ENCODE measurements at regions not wholly inside any gene's neighbourhood (a gene's known extent, or its start where the extent isn't known, plus 50 kb on each side); places are given as distances from the start of the nearest gene placed in this dataset.

DNA sequence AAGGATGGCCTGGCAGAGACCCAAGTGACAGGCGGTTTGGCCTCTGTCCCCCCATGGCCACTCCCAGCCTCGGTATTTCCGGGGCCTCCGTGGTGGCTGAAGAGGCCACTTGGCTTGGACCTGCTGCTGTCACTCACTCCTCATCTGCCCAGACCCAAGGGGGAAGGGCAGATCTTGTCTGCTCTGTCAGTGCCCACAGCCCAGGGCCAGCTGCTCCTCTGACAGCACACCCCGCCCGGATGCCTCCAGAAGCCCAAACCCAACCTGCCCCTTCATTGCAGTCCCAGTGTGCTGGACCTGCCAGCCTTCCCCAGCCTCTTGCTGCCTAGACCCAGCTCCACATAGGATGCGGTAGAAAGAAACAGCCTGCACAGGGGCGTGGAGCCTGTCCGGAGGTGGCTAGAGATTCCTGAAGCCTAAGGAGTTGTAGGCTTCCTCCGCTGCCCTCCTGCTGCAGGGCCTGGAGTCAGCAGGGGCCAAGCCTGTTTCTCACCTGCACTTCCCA is 52.0 kb downstream of the MAGEF1 start:
- no peaks in the 10 kb centered on the region for H3K9me3 ChIP-seq
- H3K4me3 ChIP-seq, result no peak overlapping the region
- no peaks in the 10 kb centered on the region for H3K36me3 ChIP-seq
- H3K4me1 ChIP-seq, result peaks cover 0 to 10% of the 10 kb centered on the region in 2 donors
- intact Hi-C loops (cut with DNase I; ENCODE audit: low total_unique reads) (no loop called here), in situ Hi-C loops (cut with MboI; ENCODE audit: low sequenced_read_pairs in 4 of 4) (no loop called here)
- no peak for DNase-seq
- no peaks in the 10 kb centered on the region for H3K27me3 ChIP-seq
- no peak overlapping the region for H3K27ac ChIP-seq
- no peak for TF ChIP-seq POLR2A (IDR thresholded peaks at IDR 0.05)
- TF ChIP-seq, protein P1, sequence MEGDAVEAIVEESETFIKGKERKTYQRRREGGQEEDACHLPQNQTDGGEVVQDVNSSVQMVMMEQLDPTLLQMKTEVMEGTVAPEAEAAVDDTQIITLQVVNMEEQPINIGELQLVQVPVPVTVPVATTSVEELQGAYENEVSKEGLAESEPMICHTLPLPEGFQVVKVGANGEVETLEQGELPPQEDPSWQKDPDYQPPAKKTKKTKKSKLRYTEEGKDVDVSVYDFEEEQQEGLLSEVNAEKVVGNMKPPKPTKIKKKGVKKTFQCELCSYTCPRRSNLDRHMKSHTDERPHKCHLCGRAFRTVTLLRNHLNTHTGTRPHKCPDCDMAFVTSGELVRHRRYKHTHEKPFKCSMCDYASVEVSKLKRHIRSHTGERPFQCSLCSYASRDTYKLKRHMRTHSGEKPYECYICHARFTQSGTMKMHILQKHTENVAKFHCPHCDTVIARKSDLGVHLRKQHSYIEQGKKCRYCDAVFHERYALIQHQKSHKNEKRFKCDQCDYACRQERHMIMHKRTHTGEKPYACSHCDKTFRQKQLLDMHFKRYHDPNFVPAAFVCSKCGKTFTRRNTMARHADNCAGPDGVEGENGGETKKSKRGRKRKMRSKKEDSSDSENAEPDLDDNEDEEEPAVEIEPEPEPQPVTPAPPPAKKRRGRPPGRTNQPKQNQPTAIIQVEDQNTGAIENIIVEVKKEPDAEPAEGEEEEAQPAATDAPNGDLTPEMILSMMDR (IDR thresholded peaks at IDR 0.05 in 4 of 5, conservative IDR thresholded peaks at IDR 0.05 in 1 of 5), result no peak
- ATAC-seq, result peak; percentile 28 to 55

DNA sequence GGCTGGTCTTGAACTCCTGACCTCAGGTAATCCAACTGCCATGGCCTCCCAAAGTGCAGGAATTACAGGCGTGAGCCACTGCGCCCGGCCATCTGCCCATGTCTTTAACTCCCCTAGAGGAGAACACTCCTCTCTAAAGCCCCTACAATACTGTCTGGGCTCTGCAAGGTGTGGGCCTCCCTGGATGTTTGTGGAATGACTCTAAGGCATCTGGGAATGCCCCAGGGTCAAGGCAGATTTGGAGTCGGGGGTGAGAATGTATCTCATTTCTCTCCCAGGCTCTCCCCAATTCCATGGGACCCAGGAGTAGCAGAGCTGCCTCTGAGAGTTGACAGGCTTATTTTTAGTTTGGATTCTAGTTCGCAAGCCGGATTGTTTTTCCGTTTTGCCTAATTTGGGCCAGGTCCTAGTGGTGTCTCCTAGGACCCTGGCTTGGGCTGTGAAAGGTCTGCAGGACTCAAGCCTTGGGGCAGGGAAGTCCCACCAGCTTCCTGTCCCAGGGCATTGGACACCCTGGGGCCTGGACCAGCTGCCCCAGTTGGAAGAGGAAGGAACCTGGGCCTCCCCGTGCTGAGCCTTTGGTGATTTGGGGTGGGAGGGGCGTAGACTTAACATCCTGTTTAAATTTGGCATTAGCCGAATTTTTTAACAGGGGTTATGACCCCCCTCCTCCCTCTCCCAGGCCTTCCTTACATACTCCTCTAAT is 53.5 kb downstream of the MAGEF1 start:
- Histone ChIP-seq H3K4me3 (no peak overlapping the region), H3K27me3 (no peaks in the 10 kb centered on the region), H3K36me3 (no peaks in the 10 kb centered on the region), H3K27ac (peak overlapping the region in 3 of 4 donors; percentile 8 to 62 (median 29)), H3K9me3 (no peaks in the 10 kb centered on the region), H3K4me1 (peaks cover 0 to 10% of the 10 kb centered on the region in 2 donors)
- TF ChIP-seq, protein P1 (IDR thresholded peaks at IDR 0.05 in 4 of 5, conservative IDR thresholded peaks at IDR 0.05 in 1 of 5), result no peak
- no peak for TF ChIP-seq POLR2A (IDR thresholded peaks at IDR 0.05)
- DNase-seq (no peak), ATAC-seq (peak in 1 of 2 donors; percentile 14)
- in situ Hi-C loops (cut with MboI; ENCODE audit: low sequenced_read_pairs in 4 of 4), result no loop called here
- intact Hi-C loops (cut with DNase I; ENCODE audit: low total_unique reads), result no loop called here

DNA sequence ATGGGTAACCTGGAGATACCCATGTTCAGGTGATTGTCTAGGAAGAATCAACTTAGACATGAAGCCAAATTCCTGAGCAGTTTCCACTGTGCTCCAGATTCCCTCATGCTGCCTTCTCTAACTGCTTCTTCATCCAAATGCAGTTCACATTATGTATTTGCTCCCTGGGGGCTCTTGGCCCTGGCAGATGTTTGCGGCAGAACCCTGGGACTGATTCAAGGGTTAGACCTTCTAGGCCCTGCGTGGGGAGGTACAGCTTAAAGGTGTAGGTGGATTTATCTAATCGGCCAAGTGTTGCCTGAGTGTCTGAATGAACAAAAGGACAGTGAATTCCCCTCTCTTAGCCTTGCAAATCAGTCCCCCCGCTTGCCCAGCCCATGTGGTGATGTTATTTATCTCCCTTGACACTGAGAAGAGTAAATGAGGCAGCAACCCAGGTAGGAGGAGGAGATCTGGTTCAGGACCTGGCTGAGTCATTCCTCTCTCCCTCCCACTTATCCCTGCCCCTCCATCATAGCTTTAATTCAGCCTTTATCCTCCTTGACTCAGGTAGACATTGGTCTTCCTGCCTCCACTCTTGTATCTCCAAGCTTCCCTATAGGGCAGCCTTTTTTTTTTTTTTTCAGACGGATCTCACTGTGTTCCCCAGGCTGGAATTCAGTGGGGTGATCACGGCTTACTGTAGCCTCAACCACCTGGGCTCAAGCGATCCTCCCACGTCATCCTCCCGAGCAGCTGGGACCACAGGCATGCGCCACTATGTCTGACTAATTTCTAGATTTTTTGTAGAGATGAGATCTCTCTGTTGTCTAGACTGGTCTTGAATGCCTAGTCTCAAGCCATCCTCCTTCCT is 54.8 kb downstream of the MAGEF1 start:
- in situ Hi-C loops (cut with MboI; ENCODE audit: low sequenced_read_pairs in 4 of 4), result no loop called here
- H3K27ac ChIP-seq, result no peak overlapping the region

DNA sequence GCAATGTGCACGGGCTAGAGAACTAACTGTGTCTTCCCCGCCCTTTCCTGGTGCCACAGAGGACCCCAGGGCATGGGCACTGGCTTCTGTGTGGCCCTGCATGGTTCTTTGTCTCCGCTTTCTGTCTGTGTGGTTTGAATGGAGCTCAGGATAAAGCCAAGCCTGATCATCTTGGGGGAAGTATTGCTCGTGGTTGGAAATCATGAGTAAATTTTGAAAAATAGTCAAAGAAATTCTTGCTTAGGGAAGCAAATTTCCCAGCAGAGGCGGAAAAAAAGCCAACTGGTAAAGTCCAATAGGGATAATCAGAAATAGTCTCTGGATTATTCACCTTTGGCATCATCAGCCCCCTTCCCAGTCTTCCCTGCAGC is 55.4 kb downstream of the MAGEF1 start:
- intact Hi-C loops (cut with DNase I; ENCODE audit: low total_unique reads), result no loop called here
- TF ChIP-seq POLR2A (IDR thresholded peaks at IDR 0.05), result no peak
- no peak for DNase-seq
- H3K27ac ChIP-seq, result no peak overlapping the region
- H3K36me3 ChIP-seq, result no peaks in the 10 kb centered on the region
- no peaks in the 10 kb centered on the region for H3K27me3 ChIP-seq
- peaks cover 0 to 10% of the 10 kb centered on the region in 2 donors for H3K4me1 ChIP-seq
- no peaks in the 10 kb centered on the region for H3K9me3 ChIP-seq
- in situ Hi-C loops (cut with MboI; ENCODE audit: low sequenced_read_pairs in 4 of 4), result no loop called here
- no peak overlapping the region for H3K4me3 ChIP-seq
- no peak for ATAC-seq

More for the DNA sequence above, 54.8 kb downstream of the MAGEF1 start:
- ATAC-seq (no peak), DNase-seq (no peak)
- Histone ChIP-seq H3K4me1 (peaks cover 0 to 10% of the 10 kb centered on the region in 2 donors), H3K36me3 (no peaks in the 10 kb centered on the region), H3K27me3 (no peaks in the 10 kb centered on the region), H3K9me3 (no peaks in the 10 kb centered on the region), H3K4me3 (no peak overlapping the region)
- intact Hi-C loops (cut with DNase I; ENCODE audit: low total_unique reads), result no loop called here
- no peak for TF ChIP-seq POLR2A (IDR thresholded peaks at IDR 0.05)
- TF ChIP-seq, protein P1 (IDR thresholded peaks at IDR 0.05 in 4 of 5, conservative IDR thresholded peaks at IDR 0.05 in 1 of 5), result no peak

DNA sequence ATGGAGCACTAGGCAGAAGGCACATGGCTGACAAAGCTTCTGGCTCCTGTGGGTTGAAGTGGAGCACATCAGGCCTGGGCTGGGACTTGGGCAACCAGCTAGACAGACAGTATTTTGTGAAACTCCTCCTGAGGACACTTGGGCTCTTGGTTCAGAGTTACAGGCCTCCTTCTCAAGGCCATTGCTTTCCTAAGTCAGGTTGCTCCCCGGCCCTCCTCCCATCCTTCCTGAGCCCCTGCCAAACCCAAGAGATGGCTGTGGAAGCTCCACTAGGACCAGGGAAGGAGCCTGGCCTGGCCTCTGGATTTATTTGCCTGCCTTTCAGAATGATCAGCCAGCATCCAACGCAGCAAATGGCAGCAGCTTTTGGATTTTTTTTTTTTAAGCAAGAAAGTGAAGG is 56.3 kb downstream of the MAGEF1 start:
- Histone ChIP-seq H3K27ac (no peak overlapping the region), H3K4me3 (no peak overlapping the region), H3K4me1 (peaks cover 0 to 10% of the 10 kb centered on the region in 2 donors), H3K9me3 (no peaks in the 10 kb centered on the region), H3K36me3 (no peaks in the 10 kb centered on the region), H3K27me3 (no peaks in the 10 kb centered on the region)
- in situ Hi-C loops (cut with MboI; ENCODE audit: low sequenced_read_pairs in 4 of 4), result no loop called here
- intact Hi-C loops (cut with DNase I; ENCODE audit: low total_unique reads), result no loop called here
- ATAC-seq (no peak), DNase-seq (no peak)
- TF ChIP-seq POLR2A (IDR thresholded peaks at IDR 0.05), result no peak
- TF ChIP-seq, protein P1 (IDR thresholded peaks at IDR 0.05 in 4 of 5, conservative IDR thresholded peaks at IDR 0.05 in 1 of 5), result no peak
